ENCODE measurements at regions not wholly inside any gene's neighbourhood (a gene's known extent, or its start where the extent isn't known, plus 50 kb on each side); places are given as distances from the start of the nearest gene placed in this dataset.

DNA sequence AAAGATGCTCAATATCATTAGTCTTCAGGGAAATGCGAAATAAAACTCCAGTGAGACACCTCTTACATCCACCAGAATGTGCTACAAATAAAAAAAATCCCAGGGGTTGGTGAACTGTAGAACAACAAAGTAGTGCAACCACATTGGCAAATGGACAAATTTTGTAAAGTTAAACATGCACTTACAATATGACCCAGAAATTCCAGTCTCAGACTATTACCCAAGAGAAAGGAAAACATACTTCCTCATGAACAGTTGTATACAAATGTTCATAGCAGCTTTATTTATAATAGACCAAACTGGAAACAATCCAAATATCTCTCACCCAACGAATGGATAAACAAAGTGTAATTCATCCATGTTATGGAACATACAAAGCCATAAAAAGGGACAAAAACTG is 239.5 kb downstream of the ABCC12 start:
- TF ChIP-seq POLR2A (IDR thresholded peaks at IDR 0.05) (no peak), EP300 (IDR thresholded peaks at IDR 0.05) (no peak), CTCF (IDR thresholded peaks at IDR 0.05) (no peak)
